ENCODE measurements at regions not wholly inside any gene's neighbourhood (a gene's known extent, or its start where the extent isn't known, plus 50 kb on each side); places are given as distances from the start of the nearest gene placed in this dataset.

DNA sequence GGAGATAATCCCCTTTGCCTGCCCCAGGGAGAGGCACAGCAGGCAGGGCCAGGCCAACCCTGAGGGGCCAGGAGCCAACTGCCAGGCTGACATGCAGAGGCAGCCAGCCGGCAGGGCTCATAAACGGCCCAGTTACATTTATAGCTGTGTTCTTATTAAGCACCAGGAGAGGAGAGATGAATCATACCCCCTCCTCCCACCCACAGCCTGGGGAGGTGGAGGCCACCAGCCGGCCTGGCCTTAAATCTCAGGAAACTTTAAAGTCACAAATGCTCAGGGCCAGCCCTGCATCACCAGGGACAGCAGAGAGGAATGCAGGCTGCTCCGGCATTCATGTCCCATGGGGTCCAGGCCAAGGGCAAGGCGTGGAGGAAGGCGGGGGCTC, 177.2 kb downstream of the TMEM132E start:
- TF ChIP-seq, protein P1, sequence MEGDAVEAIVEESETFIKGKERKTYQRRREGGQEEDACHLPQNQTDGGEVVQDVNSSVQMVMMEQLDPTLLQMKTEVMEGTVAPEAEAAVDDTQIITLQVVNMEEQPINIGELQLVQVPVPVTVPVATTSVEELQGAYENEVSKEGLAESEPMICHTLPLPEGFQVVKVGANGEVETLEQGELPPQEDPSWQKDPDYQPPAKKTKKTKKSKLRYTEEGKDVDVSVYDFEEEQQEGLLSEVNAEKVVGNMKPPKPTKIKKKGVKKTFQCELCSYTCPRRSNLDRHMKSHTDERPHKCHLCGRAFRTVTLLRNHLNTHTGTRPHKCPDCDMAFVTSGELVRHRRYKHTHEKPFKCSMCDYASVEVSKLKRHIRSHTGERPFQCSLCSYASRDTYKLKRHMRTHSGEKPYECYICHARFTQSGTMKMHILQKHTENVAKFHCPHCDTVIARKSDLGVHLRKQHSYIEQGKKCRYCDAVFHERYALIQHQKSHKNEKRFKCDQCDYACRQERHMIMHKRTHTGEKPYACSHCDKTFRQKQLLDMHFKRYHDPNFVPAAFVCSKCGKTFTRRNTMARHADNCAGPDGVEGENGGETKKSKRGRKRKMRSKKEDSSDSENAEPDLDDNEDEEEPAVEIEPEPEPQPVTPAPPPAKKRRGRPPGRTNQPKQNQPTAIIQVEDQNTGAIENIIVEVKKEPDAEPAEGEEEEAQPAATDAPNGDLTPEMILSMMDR (IDR thresholded peaks at IDR 0.05; ENCODE audit: poor library complexity, severe bottlenecking): no peak
- TF ChIP-seq RAD21 (conservative IDR thresholded peaks at IDR 0.05) (no peak), POLR2AphosphoS5 (IDR thresholded peaks at IDR 0.05) (no peak), TAF1 (IDR thresholded peaks at IDR 0.05; ENCODE audit: low read depth) (no peak), EP300 (conservative IDR thresholded peaks at IDR 0.05; ENCODE audit: poor library complexity, severe bottlenecking) (no peak)

All from neural cell (in vitro differentiated cells).